GM23248 (cell line): ENCODE measurements at regions not wholly inside any gene's neighbourhood (a gene's known extent, or its start where the extent isn't known, plus 50 kb on each side); places are given as distances from the start of the nearest gene placed in this dataset.

Experiments
- DNase-seq: peaks from one replicate; pipeline ENCODE4 v3.0.0-alpha.2; 2015
- H2AFZ ChIP-seq: fragments of 200-600 bp; sonication (generic); 2 replicates; pipeline ENCODE4 v1.6.1; 2016; ENCODE audit warnings: antibody characterized with exemption
- H3F3A ChIP-seq: fragments of 200-600 bp; sonication (generic); 2 replicates; pipeline ENCODE4 v1.6.1; 2016; ENCODE audit warnings: mild to moderate bottlenecking, antibody characterized with exemption, mixed run types; ENCODE audit not compliant: insufficient read depth
- H3K27ac ChIP-seq: fragments of 200-600 bp; sonication (generic); 2 replicates; pipeline ENCODE4 v1.5.1; 2016; ENCODE audit warnings: mild to moderate bottlenecking
- H3K27me3 ChIP-seq: fragments of 200-600 bp; sonication (generic); replicated peaks from 2 replicates; pipeline ENCODE4 v1.6.1; 2016; ENCODE audit warnings: mild to moderate bottlenecking; ENCODE audit not compliant: insufficient read depth
- H3K36me3 ChIP-seq: fragments of 200-600 bp; sonication (generic); 2 replicates; pipeline ENCODE4 v1.6.1; 2016; ENCODE audit warnings: low read depth, mild to moderate bottlenecking
- H3K4me1 ChIP-seq: fragments of 200-600 bp; sonication (generic); 2 replicates; pipeline ENCODE4 v1.6.1; 2016; ENCODE audit warnings: mild to moderate bottlenecking; ENCODE audit not compliant: insufficient read depth
- H3K4me2 ChIP-seq: fragments of 200-600 bp; sonication (generic); one replicate; pipeline ENCODE4 v1.6.1; 2016; ENCODE audit warnings: mild to moderate bottlenecking; ENCODE audit not compliant: unreplicated experiment
- H3K4me3 ChIP-seq: fragments of 200-600 bp; sonication (generic); 2 replicates; pipeline ENCODE4 v1.5.1; 2016; ENCODE audit warnings: mild to moderate bottlenecking
- H3K79me2 ChIP-seq: fragments of 200-600 bp; sonication (generic); 2 replicates; pipeline ENCODE4 v1.6.1; 2016; ENCODE audit warnings: mild to moderate bottlenecking; ENCODE audit not compliant: insufficient read depth
- H3K9ac ChIP-seq: fragments of 200-600 bp; sonication (generic); 2 replicates; pipeline ENCODE4 v1.6.1; 2016; ENCODE audit warnings: mild to moderate bottlenecking
- H3K9me2 ChIP-seq: fragments of 200-600 bp; sonication (generic); 2 replicates; pipeline ENCODE4 v1.6.1; 2016; ENCODE audit warnings: mixed run types, mild to moderate bottlenecking, moderate library complexity; ENCODE audit not compliant: insufficient read depth
- H3K9me3 ChIP-seq: fragments of 200-600 bp; sonication (generic); one replicate; pipeline ENCODE4 v1.6.1; 2017; ENCODE audit warnings: low read depth
- H4K20me1 ChIP-seq: fragments of 200-600 bp; sonication (generic); 2 replicates; pipeline ENCODE4 v1.6.0; 2016; ENCODE audit not compliant: insufficient read depth
- EZH2 ChIP-seq: fragments of 200-600 bp; sonication (generic); IDR thresholded peaks from 2 replicates; pipeline ENCODE4 v1.6.1; 2018; ENCODE audit warnings: antibody characterized with exemption, mild to moderate bottlenecking; ENCODE audit not compliant: insufficient read depth, poor library complexity, severe bottlenecking
- EZH2phosphoT487 ChIP-seq: fragments of 200-600 bp; sonication (generic); IDR thresholded peaks from 2 replicates; pipeline ENCODE4 v1.6.1; 2018; ENCODE audit warnings: antibody characterized with exemption, moderate library complexity, mild to moderate bottlenecking, low read depth; ENCODE audit not compliant: insufficient read depth
- WGBS, 2 experiments: methylation state at CpG; one replicate each; pipeline ENCODE4 v1.1.6; 2015 to 2017; ENCODE audit warnings: low lambda C conversion rate in 2 of 2, low coverage in 1 of 2; ENCODE audit errors: missing lambda C conversion rate in 2 of 2; 5-methylcytosine and 5-hydroxymethylcytosine counted together
- in situ Hi-C: fragments of 300-500 bp; cut with MboI; formaldehyde crosslinking; loops from 2 replicates; pipeline ENCODE4 v1.15.0; 2020

DNA sequence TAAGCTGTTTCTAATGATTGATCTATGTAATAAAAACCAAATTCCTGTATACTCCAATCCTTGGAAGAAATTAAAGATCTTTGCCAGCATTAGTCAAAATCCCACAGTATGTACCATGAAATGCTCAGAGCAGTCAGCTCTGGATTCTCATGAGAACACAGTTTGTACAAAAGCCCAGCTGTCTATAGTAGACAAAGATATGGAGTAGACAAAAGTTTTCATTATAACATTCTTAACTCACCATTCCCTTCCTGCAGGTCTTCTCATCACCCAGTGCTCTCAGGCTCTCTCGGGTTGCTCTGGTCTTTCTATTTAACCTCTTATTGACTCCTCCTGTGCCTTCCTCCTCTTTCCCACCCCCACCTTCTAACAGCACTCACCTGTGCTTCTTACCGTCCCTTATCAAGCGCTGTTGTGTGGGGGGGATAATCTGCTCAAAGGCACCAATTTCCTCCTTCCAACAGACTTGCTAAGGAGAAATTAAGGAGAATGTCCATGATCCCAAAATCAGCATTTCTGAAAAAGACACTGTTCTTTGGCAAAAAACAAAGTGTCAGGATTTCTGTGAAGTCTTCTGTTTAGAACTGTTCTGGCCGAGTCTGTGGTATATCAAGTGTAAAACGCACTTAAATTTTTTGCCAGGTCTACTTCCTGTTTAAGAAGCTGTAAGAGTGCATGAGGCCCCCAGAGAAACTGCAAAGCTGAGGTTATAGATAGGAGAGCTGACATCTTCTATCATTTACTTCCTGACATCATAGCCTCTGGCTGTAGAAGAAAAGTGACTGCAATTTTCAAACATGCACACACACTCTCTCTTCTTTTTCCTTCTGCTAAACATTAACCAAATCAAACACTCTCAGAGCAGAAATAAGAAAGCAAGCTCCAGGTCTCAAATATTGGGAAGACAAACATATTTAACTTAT, 144.1 kb downstream of the EVA1A start:
- in situ Hi-C loops: no loop called here
- no peaks in the 10 kb centered on the region for H3K9me2 ChIP-seq
- no peak overlapping the region for H3K4me3 ChIP-seq
- no peaks in the 10 kb centered on the region for H3K4me1 ChIP-seq
- H3K4me2 ChIP-seq: no peak overlapping the region
- no peaks in the 10 kb centered on the region for H3K79me2 ChIP-seq
- H3K27ac ChIP-seq: no peak overlapping the region
- TF ChIP-seq EZH2phosphoT487: no peak
- no peak for TF ChIP-seq EZH2
- H3K36me3 ChIP-seq: no peaks in the 10 kb centered on the region
- no peaks in the 10 kb centered on the region for H3F3A ChIP-seq
- peaks cover 20% of the 10 kb centered on the region; the same call in 1 of the 2 replicates for H3K27me3 ChIP-seq
- no peak overlapping the region for H2AFZ ChIP-seq
- no peaks in the 10 kb centered on the region for H3K9me3 ChIP-seq
- no peaks in the 10 kb centered on the region for H4K20me1 ChIP-seq
- H3K9ac ChIP-seq: no peak overlapping the region
- no peak for DNase-seq
- 31 to 33% methylated on average over 5 of the region's 5 CpGs for WGBS, 2 experiments

DNA sequence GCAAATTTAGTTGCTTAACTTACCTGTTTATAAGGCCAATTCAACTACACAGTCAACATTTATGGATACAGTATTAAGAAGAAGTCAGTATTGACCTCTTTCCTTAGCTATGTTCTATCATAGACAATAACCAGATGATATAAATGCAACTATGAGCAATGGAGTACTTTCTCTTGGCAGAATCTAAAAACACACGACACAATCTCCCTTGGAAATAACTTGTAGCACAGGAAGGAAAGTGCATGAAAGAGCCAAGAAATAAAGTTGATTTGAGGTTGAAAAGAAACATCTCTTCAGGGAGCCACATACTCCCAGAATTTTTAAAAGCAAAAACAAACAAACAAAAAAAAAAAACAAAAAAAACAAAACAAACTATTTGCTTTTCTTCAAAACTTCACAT, 145.0 kb downstream of the EVA1A start:
- in situ Hi-C loops: no loop called here
- no peaks in the 10 kb centered on the region for H3K36me3 ChIP-seq
- no peak overlapping the region for H3K4me2 ChIP-seq
- WGBS, 2 experiments: 30 to 45% methylated on average over 1 of the region's 1 CpG
- H3K9me2 ChIP-seq: no peaks in the 10 kb centered on the region
- no peak for DNase-seq
- H3K9me3 ChIP-seq: no peaks in the 10 kb centered on the region
- TF ChIP-seq EZH2 (no peak), EZH2phosphoT487 (no peak)
- no peaks in the 10 kb centered on the region for H3K4me1 ChIP-seq
- no peak overlapping the region for H2AFZ ChIP-seq
- no peaks in the 10 kb centered on the region for H3F3A ChIP-seq
- H3K79me2 ChIP-seq: no peaks in the 10 kb centered on the region
- H3K27ac ChIP-seq: no peak overlapping the region
- H4K20me1 ChIP-seq: no peaks in the 10 kb centered on the region
- H3K27me3 ChIP-seq: peaks cover 14% of the 10 kb centered on the region; the same call in 1 of the 2 replicates
- H3K4me3 ChIP-seq: no peak overlapping the region
- no peak overlapping the region for H3K9ac ChIP-seq

DNA sequence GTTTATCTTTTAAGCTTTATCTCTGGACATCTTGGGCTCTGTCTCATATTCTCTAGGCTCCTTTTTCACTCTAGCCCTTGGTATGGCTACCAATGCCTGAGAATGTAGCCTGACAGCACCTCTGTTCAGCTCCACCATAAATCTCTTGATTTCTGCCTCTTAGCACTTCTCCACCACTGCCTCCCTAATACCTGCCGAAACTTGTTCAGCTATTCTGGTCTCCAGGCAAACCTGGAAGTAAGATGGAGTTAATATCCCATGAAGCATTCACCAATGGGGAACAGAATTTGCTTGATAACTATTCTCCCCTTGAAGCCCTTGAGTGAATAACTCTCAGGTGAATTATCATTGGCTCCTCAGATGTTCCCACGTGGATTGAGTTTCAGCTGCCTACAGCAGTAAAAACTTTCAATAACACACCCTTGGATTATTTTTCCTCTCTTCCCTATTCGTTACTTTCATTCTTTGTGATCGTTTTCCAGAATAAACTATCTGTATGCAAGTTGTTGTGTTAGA, 145.6 kb downstream of the EVA1A start:
- Histone ChIP-seq H3K27me3 (peaks cover 14% of the 10 kb centered on the region; the same call in 1 of the 2 replicates), H3K9ac (no peak overlapping the region), H2AFZ (no peak overlapping the region), H3K4me1 (no peaks in the 10 kb centered on the region), H3K9me2 (no peaks in the 10 kb centered on the region), H3K79me2 (no peaks in the 10 kb centered on the region), H3K4me2 (no peak overlapping the region), H3K27ac (no peak overlapping the region), H3K36me3 (no peaks in the 10 kb centered on the region), H3F3A (no peaks in the 10 kb centered on the region), H3K4me3 (no peak overlapping the region), H3K9me3 (no peaks in the 10 kb centered on the region), H4K20me1 (no peaks in the 10 kb centered on the region)
- no peak for DNase-seq
- TF ChIP-seq EZH2 (no peak), EZH2phosphoT487 (no peak)
- 48 to 49% methylated on average over 4 of the region's 4 CpGs for WGBS, 2 experiments
- in situ Hi-C loops: no loop called here

DNA sequence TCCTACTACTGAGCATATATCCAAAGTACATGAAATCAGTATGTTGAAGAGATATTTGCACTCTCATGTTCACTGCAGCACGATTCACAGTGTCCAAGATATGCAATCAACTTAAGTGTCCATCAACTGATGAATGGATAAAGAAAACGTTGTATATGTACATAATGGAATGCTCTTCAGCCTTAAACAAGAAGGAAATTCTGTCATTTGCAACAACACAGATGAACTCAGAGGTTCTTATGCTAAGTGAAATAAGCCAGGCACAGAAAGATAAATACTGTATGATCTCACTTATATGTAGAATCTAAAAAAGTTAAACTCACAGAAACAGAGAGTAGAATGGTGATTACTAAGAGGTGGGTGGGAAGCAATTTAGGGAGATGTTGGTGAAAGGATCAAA, 149.2 kb downstream of the EVA1A start:
- in situ Hi-C loops: no loop called here

More for the DNA sequence above, 149.2 kb downstream of the EVA1A start:
- H3K27ac ChIP-seq: no peak overlapping the region
- H3F3A ChIP-seq: no peaks in the 10 kb centered on the region
- H3K36me3 ChIP-seq: no peaks in the 10 kb centered on the region
- H3K9me3 ChIP-seq: no peaks in the 10 kb centered on the region
- no peak overlapping the region for H3K4me3 ChIP-seq
- H3K79me2 ChIP-seq: no peaks in the 10 kb centered on the region
- DNase-seq: no peak
- H3K4me2 ChIP-seq: no peak overlapping the region
- no peak overlapping the region for H3K9ac ChIP-seq
- no peaks in the 10 kb centered on the region for H4K20me1 ChIP-seq
- TF ChIP-seq EZH2phosphoT487: no peak
- TF ChIP-seq EZH2: no peak
- 24 to 30% methylated on average over 2 of the region's 2 CpGs for WGBS, 2 experiments
- H3K27me3 ChIP-seq: peaks cover 6% of the 10 kb centered on the region; the same call in 1 of the 2 replicates
- H3K9me2 ChIP-seq: no peaks in the 10 kb centered on the region
- no peak overlapping the region for H2AFZ ChIP-seq
- H3K4me1 ChIP-seq: no peaks in the 10 kb centered on the region
